GM12878 (cell line): ENCODE measurements at regions not wholly inside any gene's neighbourhood (a gene's known extent, or its start where the extent isn't known, plus 50 kb on each side); places are given as distances from the start of the nearest gene placed in this dataset.

Experiments used
- ATAC-seq: fragments of 200-7000 bp; cut with Tn5 transposase; 3 replicates; pipeline ENCODE4 v1.9.1; 2020; ENCODE audit warnings: mild to moderate bottlenecking, moderate library complexity
- BruUV-seq: library from RNA; stranded (reverse); fragments of 400-500 nt; replicated peaks from 2 replicates; lab custom pipeline; 2021; lab: Mats Ljungman, UMichigan
- CTCF ChIA-PET: fragments of 300-600 bp; sonication (Branson Sonifier 250); formaldehyde crosslinking; extraction: SDS; loops from one replicate; lab custom pipeline; 2021; ENCODE audit warnings: inconsistent platforms; lab: Yijun Ruan, JAX
- POLR2A ChIA-PET: fragments of 350-600 bp; formaldehyde crosslinking; extraction: SDS; loops from one replicate; lab custom pipeline; 2021; ENCODE audit warnings: inconsistent platforms; lab: Charles Lee
- RAD21 ChIA-PET: fragments of 300-600 bp; sonication (Branson Sonifier 250); formaldehyde crosslinking; loops from one replicate; lab custom pipeline; 2023; ENCODE audit warnings: antibody characterized with exemption; ENCODE audit not compliant: unreplicated experiment; lab: Charles Lee
- SMC1A ChIA-PET: fragments of 300-600 bp; sonication (Branson Sonifier 250); formaldehyde crosslinking; loops from one replicate; lab custom pipeline; 2023; ENCODE audit not compliant: unreplicated experiment, uncharacterized antibody; lab: Charles Lee
- DNase-seq: peaks from one replicate; pipeline ENCODE4 v3.0.0-alpha.2; 2011; ENCODE audit warnings: low read depth, low spot score
- FAIRE-seq: peaks from 3 replicates; lab custom pipeline; 2011; peaks lifted over from hg19 to GRCh38; lab: Jason Lieb, UNC
- H2AFZ ChIP-seq: 2 replicates; pipeline ENCODE4 v1.6.0; 2011; ENCODE audit warnings: low read depth, low read length, control low read depth; ENCODE audit not compliant: control insufficient read depth
- H3K27ac ChIP-seq: 2 replicates; pipeline ENCODE4 v1.5.1; 2011; ENCODE audit warnings: control low read depth; ENCODE audit not compliant: control insufficient read depth, insufficient read depth
- H3K27me3 ChIP-seq, 2 experiments: replicated peaks in 1 of 2; 2 replicates each; pipeline versions ENCODE4 v1.6.0 to v1.6.1; 2011; ENCODE audit warnings: low read length in 1 of 2; ENCODE audit not compliant: control insufficient read depth in 2 of 2, insufficient read depth in 2 of 2
- H3K36me3 ChIP-seq, 2 experiments: 2 replicates each; pipeline ENCODE4 v1.5.1; 2011; ENCODE audit warnings: low read length in 1 of 2; ENCODE audit not compliant: control insufficient read depth in 2 of 2, insufficient read depth in 2 of 2
- H3K4me1 ChIP-seq: 2 replicates; pipeline ENCODE4 v1.6.1; 2011; ENCODE audit warnings: mild to moderate bottlenecking, low read length, moderate library complexity, mixed read lengths; ENCODE audit not compliant: control insufficient read depth, insufficient read depth
- H3K4me2 ChIP-seq: 2 replicates; pipeline ENCODE4 v1.6.0; 2011; ENCODE audit warnings: control low read depth; ENCODE audit not compliant: control insufficient read depth, insufficient read depth
- H3K4me3 ChIP-seq: fragments of 200-600 bp; sonication (generic); 2 replicates; pipeline ENCODE4 v1.5.1; 2016
- H3K79me2 ChIP-seq: 2 replicates; pipeline ENCODE4 v1.6.0; 2011; ENCODE audit warnings: low read length; ENCODE audit not compliant: control insufficient read depth, insufficient read depth
- H3K9ac ChIP-seq: 2 replicates; pipeline ENCODE4 v1.8.0; 2011; ENCODE audit warnings: low read length, control low read depth, mixed read lengths; ENCODE audit not compliant: control insufficient read depth, insufficient read depth
- H3K9me3 ChIP-seq: replicated peaks from 3 replicates; pipeline ENCODE4 v1.5.1; 2011; ENCODE audit warnings: mild to moderate bottlenecking, low read length; ENCODE audit not compliant: control insufficient read depth, insufficient read depth
- H4K20me1 ChIP-seq: 2 replicates; pipeline ENCODE4 v1.6.0; 2011; ENCODE audit not compliant: control insufficient read depth, insufficient read depth
- ATF7 ChIP-seq: fragments of 450-650 bp; IDR thresholded peaks from 2 replicates; pipeline ENCODE4 v1.6.1; 2016; ENCODE audit warnings: low read depth, mild to moderate bottlenecking
- DPF2 ChIP-seq: fragments of 450-650 bp; IDR thresholded peaks from 2 replicates; pipeline ENCODE4 v1.6.1; 2017; ENCODE audit warnings: mild to moderate bottlenecking
- ESRRA ChIP-seq: IDR thresholded peaks from 2 replicates; pipeline ENCODE4 v1.6.1; 2012; ENCODE audit warnings: mild to moderate bottlenecking, low read length, improper control_type of control experiment
- KAT2A ChIP-seq: conservative IDR thresholded peaks from 2 replicates; pipeline ENCODE4 v1.6.1; 2011; ENCODE audit warnings: low read depth, low read length; ENCODE audit not compliant: control insufficient read depth
- MTA2 ChIP-seq: fragments of 450-650 bp; IDR thresholded peaks from 2 replicates; pipeline ENCODE4 v1.6.1; 2016; ENCODE audit warnings: low read depth, mild to moderate bottlenecking, moderate library complexity
- MYB ChIP-seq: fragments of 150-350 bp; IDR thresholded peaks from 2 replicates; pipeline ENCODE4 v1.6.1; 2014; ENCODE audit warnings: mild to moderate bottlenecking, low read depth, low read length, borderline replicate concordance
- POLR2AphosphoS2 ChIP-seq: IDR thresholded peaks from 2 replicates; pipeline ENCODE4 v1.6.1; 2011; ENCODE audit warnings: low read depth, mild to moderate bottlenecking, low read length, improper control_type of control experiment, moderate library complexity
- RCOR1 ChIP-seq: conservative IDR thresholded peaks from 2 replicates; pipeline ENCODE4 v1.6.1; 2012; ENCODE audit warnings: low read depth, low read length, improper control_type of control experiment
- STAT1 ChIP-seq: fragments of 450-650 bp; conservative IDR thresholded peaks from 2 replicates; pipeline ENCODE4 v1.6.1; 2014; ENCODE audit warnings: antibody characterized with exemption, mild to moderate bottlenecking
- ZBTB33 ChIP-seq: fragments of 450-650 bp; IDR thresholded peaks from 2 replicates; pipeline ENCODE4 v1.6.1; 2017; ENCODE audit warnings: mild to moderate bottlenecking
- ZNF622 ChIP-seq: fragments of 450-650 bp; IDR thresholded peaks from 2 replicates; pipeline ENCODE4 v1.6.1; 2017; ENCODE audit warnings: mild to moderate bottlenecking, inconsistent platforms
- in situ Hi-C: fragments of 300-500 bp; cut with MboI; formaldehyde crosslinking; loops from 9 replicates; pipeline ENCODE4 v1.14.3; 2018; ENCODE audit warnings: mixed read lengths
- intact Hi-C: fragments of 100-400 bp; cut with micrococcal nuclease; formaldehyde crosslinking; loops from one replicate; pipeline ENCODE4 v1.14.2; 2022; ENCODE audit not compliant: unreplicated experiment
- TF ChIP-seq, protein P1 (sequence below): IDR thresholded peaks from 2 replicates; pipeline ENCODE4 v1.6.1; 2012; ENCODE audit warnings: low read depth, low read length, improper control_type of control experiment
- TF ChIP-seq, protein P2 (sequence below): IDR thresholded peaks from 2 replicates; pipeline ENCODE4 v1.6.1; 2011; ENCODE audit warnings: borderline replicate concordance, low read depth, mild to moderate bottlenecking, moderate library complexity, low read length; ENCODE audit not compliant: insufficient read depth, poor library complexity, severe bottlenecking
- TF ChIP-seq, protein P3 (sequence below): fragments of 450-650 bp; IDR thresholded peaks from 2 replicates; pipeline ENCODE4 v1.6.1; 2017; ENCODE audit warnings: borderline replicate concordance
- TF ChIP-seq, protein P4 (sequence below): fragments of 450-650 bp; IDR thresholded peaks from 2 replicates; pipeline ENCODE4 v1.6.1; 2017; ENCODE audit warnings: mild to moderate bottlenecking, low read depth, inconsistent platforms; ENCODE audit not compliant: poor library complexity, severe bottlenecking
- TF ChIP-seq, protein P5 (sequence below): IDR thresholded peaks from 2 replicates; pipeline ENCODE4 v1.6.1; 2012; ENCODE audit warnings: low read depth, low read length, improper control_type of control experiment

- POLR2A ChIA-PET = no interaction called here
- Histone ChIP-seq H4K20me1 (no peaks in the 10 kb centered on the region), H3K9ac (no peak overlapping the region), H3K4me3 (no peak overlapping the region), H3K27me3 (no peaks in the 10 kb centered on the region), H3K4me2 (no peak overlapping the region), H3K9me3 (peaks cover 2% of the 10 kb centered on the region; the same call in 1 of the 3 replicates), H3K27ac (no peak overlapping the region), H2AFZ (no peak overlapping the region), H3K4me1 (no peaks in the 10 kb centered on the region), H3K36me3 (no peaks in the 10 kb centered on the region), H3K79me2 (no peaks in the 10 kb centered on the region)
- RAD21 ChIA-PET = no interaction called here
- in situ Hi-C loops = no loop called here
- intact Hi-C loops = no loop called here
- ATAC-seq = no peak
- no TSS peak for BruUV-seq
- TF ChIP-seq POLR2AphosphoS2 = no peak
- TF ChIP-seq, protein P1, sequence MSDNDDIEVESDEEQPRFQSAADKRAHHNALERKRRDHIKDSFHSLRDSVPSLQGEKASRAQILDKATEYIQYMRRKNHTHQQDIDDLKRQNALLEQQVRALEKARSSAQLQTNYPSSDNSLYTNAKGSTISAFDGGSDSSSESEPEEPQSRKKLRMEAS = no peak
- TF ChIP-seq DPF2 = no peak
- TF ChIP-seq, protein P2, sequence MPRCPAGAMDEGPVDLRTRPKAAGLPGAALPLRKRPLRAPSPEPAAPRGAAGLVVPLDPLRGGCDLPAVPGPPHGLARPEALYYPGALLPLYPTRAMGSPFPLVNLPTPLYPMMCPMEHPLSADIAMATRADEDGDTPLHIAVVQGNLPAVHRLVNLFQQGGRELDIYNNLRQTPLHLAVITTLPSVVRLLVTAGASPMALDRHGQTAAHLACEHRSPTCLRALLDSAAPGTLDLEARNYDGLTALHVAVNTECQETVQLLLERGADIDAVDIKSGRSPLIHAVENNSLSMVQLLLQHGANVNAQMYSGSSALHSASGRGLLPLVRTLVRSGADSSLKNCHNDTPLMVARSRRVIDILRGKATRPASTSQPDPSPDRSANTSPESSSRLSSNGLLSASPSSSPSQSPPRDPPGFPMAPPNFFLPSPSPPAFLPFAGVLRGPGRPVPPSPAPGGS = no peak
- no peak for TF ChIP-seq ZBTB33
- TF ChIP-seq MTA2 = no peak
- TF ChIP-seq RCOR1 = no peak
- no peak for TF ChIP-seq ZNF622
- TF ChIP-seq ESRRA = no peak
- TF ChIP-seq, protein P3, sequence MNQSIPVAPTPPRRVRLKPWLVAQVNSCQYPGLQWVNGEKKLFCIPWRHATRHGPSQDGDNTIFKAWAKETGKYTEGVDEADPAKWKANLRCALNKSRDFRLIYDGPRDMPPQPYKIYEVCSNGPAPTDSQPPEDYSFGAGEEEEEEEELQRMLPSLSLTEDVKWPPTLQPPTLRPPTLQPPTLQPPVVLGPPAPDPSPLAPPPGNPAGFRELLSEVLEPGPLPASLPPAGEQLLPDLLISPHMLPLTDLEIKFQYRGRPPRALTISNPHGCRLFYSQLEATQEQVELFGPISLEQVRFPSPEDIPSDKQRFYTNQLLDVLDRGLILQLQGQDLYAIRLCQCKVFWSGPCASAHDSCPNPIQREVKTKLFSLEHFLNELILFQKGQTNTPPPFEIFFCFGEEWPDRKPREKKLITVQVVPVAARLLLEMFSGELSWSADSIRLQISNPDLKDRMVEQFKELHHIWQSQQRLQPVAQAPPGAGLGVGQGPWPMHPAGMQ = no peak
- TF ChIP-seq, protein P4, sequence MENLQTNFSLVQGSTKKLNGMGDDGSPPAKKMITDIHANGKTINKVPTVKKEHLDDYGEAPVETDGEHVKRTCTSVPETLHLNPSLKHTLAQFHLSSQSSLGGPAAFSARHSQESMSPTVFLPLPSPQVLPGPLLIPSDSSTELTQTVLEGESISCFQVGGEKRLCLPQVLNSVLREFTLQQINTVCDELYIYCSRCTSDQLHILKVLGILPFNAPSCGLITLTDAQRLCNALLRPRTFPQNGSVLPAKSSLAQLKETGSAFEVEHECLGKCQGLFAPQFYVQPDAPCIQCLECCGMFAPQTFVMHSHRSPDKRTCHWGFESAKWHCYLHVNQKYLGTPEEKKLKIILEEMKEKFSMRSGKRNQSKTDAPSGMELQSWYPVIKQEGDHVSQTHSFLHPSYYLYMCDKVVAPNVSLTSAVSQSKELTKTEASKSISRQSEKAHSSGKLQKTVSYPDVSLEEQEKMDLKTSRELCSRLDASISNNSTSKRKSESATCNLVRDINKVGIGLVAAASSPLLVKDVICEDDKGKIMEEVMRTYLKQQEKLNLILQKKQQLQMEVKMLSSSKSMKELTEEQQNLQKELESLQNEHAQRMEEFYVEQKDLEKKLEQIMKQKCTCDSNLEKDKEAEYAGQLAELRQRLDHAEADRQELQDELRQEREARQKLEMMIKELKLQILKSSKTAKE = no peak
- TF ChIP-seq, protein P5, sequence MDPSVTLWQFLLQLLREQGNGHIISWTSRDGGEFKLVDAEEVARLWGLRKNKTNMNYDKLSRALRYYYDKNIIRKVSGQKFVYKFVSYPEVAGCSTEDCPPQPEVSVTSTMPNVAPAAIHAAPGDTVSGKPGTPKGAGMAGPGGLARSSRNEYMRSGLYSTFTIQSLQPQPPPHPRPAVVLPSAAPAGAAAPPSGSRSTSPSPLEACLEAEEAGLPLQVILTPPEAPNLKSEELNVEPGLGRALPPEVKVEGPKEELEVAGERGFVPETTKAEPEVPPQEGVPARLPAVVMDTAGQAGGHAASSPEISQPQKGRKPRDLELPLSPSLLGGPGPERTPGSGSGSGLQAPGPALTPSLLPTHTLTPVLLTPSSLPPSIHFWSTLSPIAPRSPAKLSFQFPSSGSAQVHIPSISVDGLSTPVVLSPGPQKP = no peak
- TF ChIP-seq ATF7 = no peak
- TF ChIP-seq KAT2A = no peak
- TF ChIP-seq STAT1 = no peak
- TF ChIP-seq MYB = no peak
- FAIRE-seq = no peak
- CTCF ChIA-PET = no interaction called here
- SMC1A ChIA-PET = interaction anchor here (0.7 kb wide), 1 partner anchor 8 kb away, joined by 3 read pairs; no protein-coding TSS in a partner anchor
- DNase-seq = no peak
Observed at GRCh38 chr3:118337649-118338048, 697.0 kb downstream of the IGSF11 start.
